Kidney (tissue), 13 donors: ENCODE measurements at regions not wholly inside any gene's neighbourhood (a gene's known extent, or its start where the extent isn't known, plus 50 kb on each side); places are given as distances from the start of the nearest gene placed in this dataset.

Source experiments
- DNase-seq, 5 donors: peaks; one replicate each; pipeline ENCODE4 v3.0.0-alpha.2; 2013 to 2020
- FAIRE-seq: peaks from 2 replicates; lab custom pipeline; 2012; peaks lifted over from hg19 to GRCh38; lab: Jason Lieb, UNC
- H3K27ac ChIP-seq, 2 donors: one replicate each; pipeline ENCODE4 v1.7.0; 2013; ENCODE audit warnings: low read depth in 2 of 2, low read length in 2 of 2, inconsistent platforms in 1 of 2
- H3K27me3 ChIP-seq: one replicate; pipeline ENCODE4 v1.7.1; 2013; ENCODE audit warnings: low read length, inconsistent platforms; ENCODE audit not compliant: control insufficient read depth, insufficient read depth
- H3K36me3 ChIP-seq, 3 donors: one replicate each; pipeline versions ENCODE4 v1.7.0 to v1.7.1; 2013; ENCODE audit warnings: low read length in 3 of 3, control low read depth in 1 of 3, inconsistent platforms in 1 of 3; ENCODE audit not compliant: insufficient read depth in 3 of 3, control insufficient read depth in 2 of 3
- H3K4me1 ChIP-seq, 3 donors: one replicate each; pipeline versions ENCODE4 v1.7.0 to v1.7.1; 2013; ENCODE audit warnings: low read length in 3 of 3, inconsistent platforms in 1 of 3, low read depth in 1 of 3; ENCODE audit not compliant: control insufficient read depth in 2 of 3, insufficient read depth in 2 of 3
- H3K4me3 ChIP-seq, 3 donors: one replicate each; pipeline versions ENCODE4 v1.7.0 to v1.8.1; 2013; ENCODE audit warnings: low read length in 3 of 3, control low read depth in 1 of 3, inconsistent platforms in 1 of 3
- H3K9ac ChIP-seq, 3 donors: one replicate each; pipeline versions ENCODE4 v1.7.0 to v1.7.1; 2013; ENCODE audit warnings: low read length in 3 of 3, control low read depth in 1 of 3, inconsistent platforms in 1 of 3
- H3K9me3 ChIP-seq, 3 donors: one replicate each; pipeline versions ENCODE4 v1.7.0 to v1.7.1; 2013; ENCODE audit warnings: low read length in 3 of 3, control low read depth in 1 of 3, inconsistent platforms in 1 of 3; ENCODE audit not compliant: control insufficient read depth in 2 of 3, insufficient read depth in 1 of 3
- intact Hi-C: fragments of 100-400 bp; cut with DNase I; formaldehyde crosslinking; loops from one replicate; pipeline ENCODE4 v1.11.1; 2022
- TF ChIP-seq, protein P1 (sequence below): IDR thresholded peaks from 3 replicates; pipeline ENCODE4 v1.5.1; 2012; ENCODE audit warnings: mild to moderate bottlenecking, moderate library complexity, borderline replicate concordance; ENCODE audit not compliant: insufficient read depth; ENCODE audit errors: extremely low read depth
- donor health status: control.
- donor health status: control.
- donor health status: control.
- donor health status: control.
- donor health status: control.
- donor health status: DM: yes; HTN: yes; CAD: no.
- donor health status: Normal renal cell carcinoma (clear cell type).

DNA sequence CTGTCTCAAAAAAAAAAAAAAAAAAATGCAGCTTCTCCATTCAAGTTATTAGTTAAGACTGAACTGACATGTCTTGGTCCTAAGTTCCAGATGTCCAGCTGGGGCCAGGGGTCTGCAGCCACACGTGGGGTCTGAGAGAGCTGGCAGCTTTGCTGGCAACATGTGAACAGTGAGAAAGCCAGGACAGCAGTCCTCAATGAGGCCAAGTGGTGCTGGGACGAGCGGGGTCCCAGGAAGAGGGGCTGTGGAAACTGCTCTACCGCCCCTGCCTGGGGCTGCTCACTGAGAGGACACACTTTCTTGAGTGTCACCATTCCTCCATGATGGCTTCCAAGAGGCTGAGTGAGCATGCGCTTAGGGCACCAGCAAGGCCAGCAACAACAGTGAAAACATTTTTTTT is 100.7 kb upstream of the TAF1B start:
- Histone ChIP-seq H3K4me1 (peaks cover 0 to 4% (median 0%) of the 10 kb centered on the region in 3 donors), H3K9me3 (no peaks in the 10 kb centered on the region), H3K27me3 (no peaks in the 10 kb centered on the region), H3K4me3 (no peak overlapping the region), H3K27ac (no peak overlapping the region), H3K36me3 (no peaks in the 10 kb centered on the region), H3K9ac (no peak overlapping the region)
- DNase-seq (no peak), FAIRE-seq (no peak)
- intact Hi-C loops: no loop called here
- TF ChIP-seq, protein P1, sequence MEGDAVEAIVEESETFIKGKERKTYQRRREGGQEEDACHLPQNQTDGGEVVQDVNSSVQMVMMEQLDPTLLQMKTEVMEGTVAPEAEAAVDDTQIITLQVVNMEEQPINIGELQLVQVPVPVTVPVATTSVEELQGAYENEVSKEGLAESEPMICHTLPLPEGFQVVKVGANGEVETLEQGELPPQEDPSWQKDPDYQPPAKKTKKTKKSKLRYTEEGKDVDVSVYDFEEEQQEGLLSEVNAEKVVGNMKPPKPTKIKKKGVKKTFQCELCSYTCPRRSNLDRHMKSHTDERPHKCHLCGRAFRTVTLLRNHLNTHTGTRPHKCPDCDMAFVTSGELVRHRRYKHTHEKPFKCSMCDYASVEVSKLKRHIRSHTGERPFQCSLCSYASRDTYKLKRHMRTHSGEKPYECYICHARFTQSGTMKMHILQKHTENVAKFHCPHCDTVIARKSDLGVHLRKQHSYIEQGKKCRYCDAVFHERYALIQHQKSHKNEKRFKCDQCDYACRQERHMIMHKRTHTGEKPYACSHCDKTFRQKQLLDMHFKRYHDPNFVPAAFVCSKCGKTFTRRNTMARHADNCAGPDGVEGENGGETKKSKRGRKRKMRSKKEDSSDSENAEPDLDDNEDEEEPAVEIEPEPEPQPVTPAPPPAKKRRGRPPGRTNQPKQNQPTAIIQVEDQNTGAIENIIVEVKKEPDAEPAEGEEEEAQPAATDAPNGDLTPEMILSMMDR: no peak

DNA sequence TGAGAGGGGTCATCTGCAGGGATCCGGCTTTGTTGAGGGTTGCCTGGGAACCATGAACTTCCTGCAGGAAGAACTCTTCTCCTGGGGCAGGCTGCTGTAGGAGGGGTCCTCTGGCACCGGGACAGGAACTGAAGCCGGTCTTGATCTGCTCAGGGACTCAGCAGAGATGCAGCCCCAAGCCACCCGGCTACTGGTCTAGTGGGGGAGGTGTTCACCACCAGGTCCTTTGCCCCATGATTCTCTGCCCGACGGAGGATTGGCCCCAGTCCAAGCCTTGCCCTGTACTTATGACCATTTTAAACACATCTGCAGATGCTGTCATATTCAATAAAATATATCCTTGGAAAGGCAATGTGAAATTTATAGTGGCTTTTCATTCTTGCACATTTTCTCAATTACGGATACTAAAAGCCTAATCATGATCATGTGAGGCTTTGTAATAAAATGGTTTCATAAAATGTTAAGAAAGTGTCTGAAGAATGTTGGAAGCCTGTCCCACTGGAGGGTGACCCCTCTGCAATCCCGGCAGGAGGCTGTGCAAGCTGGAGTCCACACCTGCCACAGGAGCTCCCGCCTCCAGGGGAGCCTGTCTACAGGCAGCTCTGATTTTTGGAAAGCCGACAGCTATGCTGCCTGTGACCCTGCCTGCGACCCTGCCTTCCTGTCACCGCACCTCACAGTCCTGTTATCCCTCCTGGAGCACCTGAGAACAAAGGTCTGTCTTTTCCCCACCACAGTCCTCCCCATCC is 98.8 kb upstream of the TAF1B start:
- intact Hi-C loops: no loop called here
- Histone ChIP-seq H3K27me3 (no peaks in the 10 kb centered on the region), H3K36me3 (no peaks in the 10 kb centered on the region), H3K9ac (no peak overlapping the region), H3K4me3 (no peak overlapping the region), H3K27ac (no peak overlapping the region), H3K4me1 (no peaks in the 10 kb centered on the region), H3K9me3 (no peaks in the 10 kb centered on the region)
- DNase-seq (no peak), FAIRE-seq (no peak)
- TF ChIP-seq, protein P1: no peak

GRCh38 chr2:9745153-9745899 is 97.9 kb upstream of the TAF1B start:
- Histone ChIP-seq H3K9me3 (no peaks in the 10 kb centered on the region), H3K9ac (no peak overlapping the region), H3K4me3 (no peak overlapping the region), H3K4me1 (no peaks in the 10 kb centered on the region), H3K36me3 (no peaks in the 10 kb centered on the region), H3K27me3 (no peaks in the 10 kb centered on the region), H3K27ac (no peak overlapping the region)
- FAIRE-seq (no peak), DNase-seq (no peak)
- intact Hi-C loops: no loop called here
- TF ChIP-seq, protein P1: no peak
